ENCODE measurements at regions not wholly inside any gene's neighbourhood (a gene's known extent, or its start where the extent isn't known, plus 50 kb on each side); places are given as distances from the start of the nearest gene placed in this dataset.

DNA sequence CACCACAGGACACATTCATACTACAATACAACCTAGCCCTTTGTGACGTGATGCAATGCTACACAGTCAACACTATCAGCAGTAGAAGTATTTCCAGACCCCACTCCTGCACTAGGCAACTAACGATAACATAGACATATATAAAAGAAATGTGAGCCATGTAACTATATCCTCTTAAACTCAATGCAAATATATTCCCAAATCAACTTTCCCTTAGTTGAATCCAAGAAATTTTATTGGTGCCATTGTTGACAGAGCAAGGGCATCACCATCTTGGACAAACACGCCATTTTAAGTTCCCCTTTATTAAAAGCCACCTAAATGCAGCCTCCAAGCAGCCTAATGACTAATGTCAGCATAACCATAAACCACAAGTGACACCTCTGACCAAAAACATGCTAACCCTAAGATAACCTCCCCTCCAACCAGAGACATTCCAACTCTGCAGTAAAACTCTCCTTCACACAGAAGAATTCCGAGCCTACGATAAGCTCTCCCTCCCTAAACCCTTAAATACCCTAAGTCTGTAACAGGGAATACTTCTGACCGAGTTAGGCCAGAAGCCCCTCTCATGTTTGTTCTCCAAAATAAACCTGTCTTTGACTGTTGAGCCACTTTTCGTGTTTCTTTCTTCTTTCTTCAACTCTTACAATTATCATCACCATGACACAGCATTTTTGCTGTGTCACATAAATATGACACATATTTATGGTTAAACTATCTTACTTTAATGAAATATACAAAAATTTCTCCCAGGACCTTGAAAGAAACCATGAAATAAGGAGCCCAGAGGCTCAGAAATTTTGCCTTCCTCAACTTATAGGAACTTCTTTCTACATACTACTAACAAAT is 1497.8 kb downstream of the EFNA5 start:
- no peak for DNase-seq

GRCh38 chr5:106171708-106172107 is 1499.0 kb downstream of the EFNA5 start:
- DNase-seq, result no peak

GRCh38 chr5:106171132-106171531 is 1499.6 kb downstream of the EFNA5 start:
- no peak for DNase-seq

- DNase-seq, result no peak
Measured at GRCh38 chr5:106167766-106168165, 1503.0 kb downstream of the EFNA5 start.

GRCh38 chr5:106163233-106163632 is 1507.5 kb downstream of the EFNA5 start:
- DNase-seq, result no peak

GRCh38 chr5:106159616-106160015 is 1511.1 kb downstream of the EFNA5 start:
- no peak for DNase-seq

- no peak for DNase-seq
Measured at GRCh38 chr5:106154280-106154716, 1516.4 kb downstream of the EFNA5 start.

GRCh38 chr5:106152569-106152968 is 1518.2 kb downstream of the EFNA5 start:
- DNase-seq, result no peak

DNA sequence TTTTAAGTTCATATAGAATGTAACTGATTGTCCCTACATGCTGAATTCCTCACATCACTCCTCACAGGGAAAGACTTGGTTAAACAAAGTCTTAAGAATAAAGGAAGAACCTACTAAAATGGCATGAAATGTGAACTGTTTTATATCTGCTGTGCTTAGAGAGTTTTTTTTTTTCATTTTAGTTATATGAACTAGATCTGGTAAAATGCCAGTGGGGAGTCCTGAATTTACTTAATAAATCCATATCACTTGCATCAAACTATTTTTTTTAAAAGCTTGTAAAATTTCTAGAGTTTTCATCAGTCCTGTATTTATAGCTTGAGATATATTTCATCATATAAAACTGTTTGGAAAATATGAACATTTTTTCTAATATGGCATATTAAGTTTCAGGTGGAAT is 1528.6 kb downstream of the EFNA5 start:
- DNase-seq, result no peak

DNA sequence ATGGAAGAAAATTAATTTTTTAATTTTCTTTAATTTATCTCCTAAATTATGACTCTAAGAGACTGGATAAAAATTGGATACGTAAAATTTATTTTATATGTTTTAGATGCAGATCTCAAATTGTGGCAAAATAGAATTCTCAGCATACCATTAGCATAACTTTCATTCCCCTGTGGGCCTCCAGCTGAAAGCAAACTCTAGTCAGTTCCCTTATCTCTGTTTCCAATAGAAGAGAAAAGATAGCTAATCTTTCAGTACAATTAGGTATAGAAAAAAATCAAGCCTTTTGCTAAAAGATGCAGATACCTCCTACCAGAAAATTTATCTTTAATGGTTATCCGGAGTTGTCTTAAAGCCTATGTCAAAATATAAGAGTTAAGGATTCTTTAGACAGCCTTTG is 1530.6 kb downstream of the EFNA5 start:
- DNase-seq, result no peak

DNA sequence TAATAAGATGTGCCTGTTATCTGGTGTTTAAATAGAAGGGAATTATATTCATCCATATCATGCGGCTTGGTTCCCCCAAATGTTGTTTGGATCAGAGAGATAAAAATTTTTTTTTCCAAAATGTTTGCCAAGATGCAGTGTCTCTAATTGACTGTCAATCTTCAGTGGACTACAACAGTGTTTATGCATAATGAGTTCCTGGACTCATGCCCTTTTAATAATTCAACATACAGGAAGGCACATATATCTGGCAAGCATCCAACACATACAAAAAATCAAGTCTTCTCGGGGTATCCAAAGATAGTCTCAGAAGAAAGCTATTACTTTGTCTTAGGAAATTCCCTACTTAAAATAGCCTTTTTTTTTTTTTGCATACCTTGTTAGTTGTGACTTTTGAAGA is 1534.7 kb downstream of the EFNA5 start:
- DNase-seq, result no peak

DNA sequence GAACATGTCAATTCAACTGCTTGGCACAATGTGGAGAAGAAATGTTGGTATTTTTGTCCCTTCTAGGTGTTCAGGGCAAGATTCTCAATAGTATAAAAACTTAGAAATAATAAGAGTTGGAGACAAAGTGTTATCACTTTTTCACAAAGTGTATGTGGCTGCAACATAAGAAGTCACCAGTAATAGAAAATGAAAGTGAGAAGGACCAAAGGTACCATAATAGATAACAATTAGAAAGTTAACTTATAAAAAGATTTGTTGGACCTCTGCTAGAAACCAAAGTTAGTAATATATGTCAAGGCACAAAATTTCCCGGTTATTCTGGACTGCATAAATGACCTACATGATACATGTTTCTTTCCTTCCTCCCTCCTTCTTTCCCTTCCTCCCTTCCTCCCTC is 1535.3 kb downstream of the EFNA5 start:
- no peak for DNase-seq

- no peak for DNase-seq
Measured at GRCh38 chr5:106134549-106134948, 1536.2 kb downstream of the EFNA5 start.

DNA sequence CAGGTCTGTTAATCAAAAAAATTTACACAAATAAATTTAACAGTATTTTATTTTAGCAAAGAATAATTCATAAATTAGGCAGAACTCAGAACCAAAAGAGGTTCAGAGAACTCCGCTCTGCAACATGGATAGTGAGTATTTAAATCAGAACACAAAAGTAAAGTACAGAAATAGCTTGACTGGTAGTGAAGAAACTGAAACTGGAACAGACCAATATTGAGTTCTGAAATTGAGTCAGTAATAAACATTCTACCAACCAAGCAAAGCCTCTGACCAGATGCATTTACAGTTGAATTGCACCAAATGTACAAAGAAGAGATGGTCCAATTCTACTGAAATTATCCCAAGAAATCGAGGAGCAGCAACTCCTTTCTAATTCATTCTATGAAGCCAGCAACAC is 1542.8 kb downstream of the EFNA5 start:
- DNase-seq, result no peak

DNA sequence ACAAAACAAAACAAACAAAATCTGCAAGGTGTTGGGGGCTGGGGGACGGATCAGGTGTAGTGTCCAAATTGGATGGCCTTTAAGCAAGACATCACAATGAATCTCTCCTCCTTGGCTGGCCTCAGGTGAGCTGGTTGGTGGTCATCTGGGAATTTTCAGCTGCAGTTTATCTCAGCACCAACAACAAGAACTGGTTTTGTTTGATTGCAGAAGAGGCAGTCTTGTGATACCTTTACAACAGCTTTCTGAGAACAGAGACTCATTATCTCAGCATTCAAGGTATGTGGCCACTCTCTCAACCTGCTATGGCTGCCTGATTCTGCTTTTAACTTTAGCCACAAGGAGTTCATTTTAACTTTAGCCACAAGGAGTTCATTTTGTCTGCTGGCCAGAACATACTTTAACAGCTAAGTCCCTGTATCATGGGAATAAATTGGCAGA is 1543.4 kb downstream of the EFNA5 start:
- DNase-seq, result no peak

- DNase-seq, result peak; percentile 13
Measured at GRCh38 chr5:106121972-106122605, 1548.6 kb downstream of the EFNA5 start.

- DNase-seq, result no peak
Measured at GRCh38 chr5:106116682-106117081, 1554.1 kb downstream of the EFNA5 start.

DNA sequence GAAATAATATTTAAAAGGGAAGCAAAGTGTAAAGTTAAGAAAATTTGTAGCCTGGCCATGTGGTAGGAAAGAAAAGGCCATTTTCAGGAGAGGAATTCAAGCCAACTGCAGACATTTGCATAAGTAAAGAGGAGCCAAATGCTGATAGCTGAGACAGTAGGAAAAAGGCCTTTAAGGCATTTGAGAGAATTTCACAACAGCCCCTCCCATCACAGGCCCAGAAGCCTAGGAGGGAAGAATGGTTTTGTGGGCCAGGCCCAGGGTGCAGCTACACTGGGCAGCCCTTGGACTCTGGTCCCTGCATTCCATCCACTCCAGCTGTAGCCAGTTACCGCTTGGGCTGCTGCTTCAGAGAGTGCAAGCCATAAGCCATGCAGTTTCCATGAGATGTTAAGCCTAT is 1556.8 kb downstream of the EFNA5 start:
- no peak for DNase-seq

DNA sequence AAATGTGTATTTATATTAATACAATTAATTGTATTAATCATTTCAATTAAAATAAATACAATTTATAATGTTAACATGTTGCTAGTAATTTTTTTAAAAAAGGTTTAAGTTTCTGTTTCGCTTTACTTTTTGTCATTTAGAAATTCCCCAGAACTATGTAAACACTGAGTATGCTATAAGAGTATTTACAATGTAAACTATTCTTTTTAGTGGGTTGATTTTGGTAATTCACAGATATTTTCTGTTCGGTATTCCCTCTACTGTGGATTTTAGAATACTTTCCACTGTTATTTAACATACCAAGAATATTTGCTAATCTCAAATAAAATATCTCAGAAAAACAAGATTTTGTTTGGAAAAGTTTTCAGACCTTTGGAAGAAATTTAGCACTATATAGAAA is 1564.4 kb downstream of the EFNA5 start:
- DNase-seq, result no peak

- DNase-seq, result no peak
Measured at GRCh38 chr5:106097340-106097739, 1573.4 kb downstream of the EFNA5 start.

DNA sequence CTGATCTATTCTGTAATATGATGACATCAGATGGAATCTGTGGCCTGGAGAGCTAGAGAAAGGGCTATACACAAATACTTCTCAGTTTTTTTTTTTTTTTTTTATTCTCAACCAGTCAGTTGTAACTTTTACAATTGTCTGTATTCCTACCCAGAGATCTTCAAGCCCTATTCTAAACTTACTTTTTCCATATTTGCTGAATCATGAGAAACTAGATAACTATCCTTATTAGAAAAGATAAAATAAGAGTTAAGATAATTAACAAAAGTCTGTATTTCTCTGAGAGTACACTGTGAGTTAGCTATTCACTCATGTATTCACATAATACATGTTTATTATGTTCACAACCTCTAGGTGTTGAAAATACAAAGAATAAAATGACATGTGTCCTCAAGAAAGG is 1575.9 kb downstream of the EFNA5 start:
- DNase-seq, result no peak

DNA sequence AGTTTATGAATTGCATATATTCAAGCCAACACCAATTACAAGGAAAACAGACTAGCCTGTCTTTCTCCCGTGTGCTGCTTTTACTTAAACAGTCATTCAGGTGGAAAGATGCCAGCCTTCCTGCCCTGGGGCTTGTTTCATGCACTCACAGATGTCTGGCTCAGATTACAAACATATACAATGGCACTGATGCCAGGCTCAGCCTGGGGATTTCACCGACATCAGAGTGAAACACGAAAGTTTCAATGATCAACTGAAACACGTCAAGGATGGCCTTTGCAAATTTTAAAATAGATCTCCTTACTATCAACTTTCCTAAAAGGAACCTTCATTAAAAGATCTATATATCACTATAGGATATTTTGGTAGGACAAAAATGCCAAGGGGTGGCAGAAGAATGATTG is 1576.5 kb downstream of the EFNA5 start:
- DNase-seq, result no peak

GRCh38 chr5:106093134-106093533 is 1577.6 kb downstream of the EFNA5 start:
- no peak for DNase-seq

DNA sequence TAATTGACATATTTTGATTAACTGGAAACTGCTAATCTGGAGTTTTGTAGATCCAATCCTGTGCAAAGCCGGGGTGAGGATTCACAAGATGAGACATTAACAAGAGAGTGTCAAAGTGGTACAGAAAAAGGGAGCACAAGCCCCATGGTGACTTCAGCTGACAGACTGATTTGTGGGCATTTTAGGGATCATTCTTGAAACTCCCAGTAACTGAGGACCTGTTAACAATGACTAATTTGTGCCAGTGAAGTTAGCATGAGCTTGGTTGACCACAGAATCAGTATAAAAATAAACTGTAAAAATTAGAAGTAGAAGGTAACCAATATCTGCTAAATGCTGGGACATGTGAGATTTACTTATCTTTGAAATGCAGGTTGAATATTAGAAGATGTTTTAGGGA is 1578.3 kb downstream of the EFNA5 start:
- DNase-seq, result no peak

GRCh38 chr5:106089073-106089472 is 1581.7 kb downstream of the EFNA5 start:
- DNase-seq, result no peak
